ENCODE measurements at regions not wholly inside any gene's neighbourhood (a gene's known extent, or its start where the extent isn't known, plus 50 kb on each side); places are given as distances from the start of the nearest gene placed in this dataset.

GRCh38 chr7:119879835-119880234 is 393.1 kb upstream of the KCND2 start:
- TF ChIP-seq, protein P1, sequence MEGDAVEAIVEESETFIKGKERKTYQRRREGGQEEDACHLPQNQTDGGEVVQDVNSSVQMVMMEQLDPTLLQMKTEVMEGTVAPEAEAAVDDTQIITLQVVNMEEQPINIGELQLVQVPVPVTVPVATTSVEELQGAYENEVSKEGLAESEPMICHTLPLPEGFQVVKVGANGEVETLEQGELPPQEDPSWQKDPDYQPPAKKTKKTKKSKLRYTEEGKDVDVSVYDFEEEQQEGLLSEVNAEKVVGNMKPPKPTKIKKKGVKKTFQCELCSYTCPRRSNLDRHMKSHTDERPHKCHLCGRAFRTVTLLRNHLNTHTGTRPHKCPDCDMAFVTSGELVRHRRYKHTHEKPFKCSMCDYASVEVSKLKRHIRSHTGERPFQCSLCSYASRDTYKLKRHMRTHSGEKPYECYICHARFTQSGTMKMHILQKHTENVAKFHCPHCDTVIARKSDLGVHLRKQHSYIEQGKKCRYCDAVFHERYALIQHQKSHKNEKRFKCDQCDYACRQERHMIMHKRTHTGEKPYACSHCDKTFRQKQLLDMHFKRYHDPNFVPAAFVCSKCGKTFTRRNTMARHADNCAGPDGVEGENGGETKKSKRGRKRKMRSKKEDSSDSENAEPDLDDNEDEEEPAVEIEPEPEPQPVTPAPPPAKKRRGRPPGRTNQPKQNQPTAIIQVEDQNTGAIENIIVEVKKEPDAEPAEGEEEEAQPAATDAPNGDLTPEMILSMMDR (IDR thresholded peaks at IDR 0.05): no peak
- TF ChIP-seq EP300 (IDR thresholded peaks at IDR 0.05) (no peak), POLR2A (IDR thresholded peaks at IDR 0.05) (no peak)
